DMS153 (cell line): ENCODE measurements at regions not wholly inside any gene's neighbourhood (a gene's known extent, or its start where the extent isn't known, plus 50 kb on each side); places are given as distances from the start of the nearest gene placed in this dataset.

Experiments used
- DNase-seq: peaks from one replicate; lab custom pipeline; 2025; lab: John Stamatoyannopoulos, UW

- DNase-seq = no peak
These were observed 193.2 kb upstream of the TWIST2 start for GRCh38 chr2:238654479-238655197.

- DNase-seq = no peak
These were observed 192.6 kb upstream of the TWIST2 start for GRCh38 chr2:238655198-238655860.

GRCh38 chr2:238655974-238656722 lies 191.7 kb upstream of the TWIST2 start:
- DNase-seq = no peak

- DNase-seq = no peak
These were observed 190.5 kb upstream of the TWIST2 start for GRCh38 chr2:238657132-238658053.

GRCh38 chr2:238658054-238658407 lies 189.9 kb upstream of the TWIST2 start:
- DNase-seq = no peak

- no peak for DNase-seq
These were observed 189.1 kb upstream of the TWIST2 start for GRCh38 chr2:238658820-238659219.

- DNase-seq = no peak
These were observed 188.7 kb upstream of the TWIST2 start for GRCh38 chr2:238659231-238659630.

GRCh38 chr2:238663586-238663985 lies 184.3 kb upstream of the TWIST2 start:
- DNase-seq = no peak

- DNase-seq = no peak
These were observed 182.0 kb upstream of the TWIST2 start for GRCh38 chr2:238665919-238666318.

GRCh38 chr2:238666543-238666942 lies 181.3 kb upstream of the TWIST2 start:
- DNase-seq = no peak

GRCh38 chr2:238667008-238667407 lies 180.9 kb upstream of the TWIST2 start:
- DNase-seq = no peak

- no peak for DNase-seq
These were observed 180.2 kb upstream of the TWIST2 start for GRCh38 chr2:238667639-238668038.

GRCh38 chr2:238668426-238668825 lies 179.5 kb upstream of the TWIST2 start:
- DNase-seq = no peak

GRCh38 chr2:238669046-238669445 lies 178.8 kb upstream of the TWIST2 start:
- DNase-seq = no peak

- DNase-seq = no peak
These were observed 178.3 kb upstream of the TWIST2 start for GRCh38 chr2:238669581-238670080.

GRCh38 chr2:238670111-238670585 lies 177.7 kb upstream of the TWIST2 start:
- DNase-seq = no peak

GRCh38 chr2:238682536-238682935 lies 165.3 kb upstream of the TWIST2 start:
- no peak for DNase-seq

- no peak for DNase-seq
These were observed 163.2 kb upstream of the TWIST2 start for GRCh38 chr2:238684362-238685326.

- DNase-seq = no peak
These were observed 162.6 kb upstream of the TWIST2 start for GRCh38 chr2:238685327-238685709.

GRCh38 chr2:238685713-238686112 lies 162.2 kb upstream of the TWIST2 start:
- no peak for DNase-seq

- DNase-seq = no peak
These were observed 161.7 kb upstream of the TWIST2 start for GRCh38 chr2:238686223-238686622.
